MCF 10A (cell line): ENCODE measurements at regions not wholly inside any gene's neighbourhood (a gene's known extent, or its start where the extent isn't known, plus 50 kb on each side); places are given as distances from the start of the nearest gene placed in this dataset.
"Not testable (repeated sequence)": the region's sequence is repeated elsewhere in the genome, so short reads cannot be mapped to it uniquely, and the experiment has no call there.

Experiments used
- BruUV-seq: library from RNA; stranded (reverse); fragments of 400-500 nt; replicated peaks from 2 replicates; lab custom pipeline; 2021; lab: Mats Ljungman, UMichigan
- CTCF ChIA-PET: fragments of 300-600 bp; sonication (Branson Sonifier 250); formaldehyde crosslinking; extraction: SDS; loops from one replicate; lab custom pipeline; 2021; ENCODE audit warnings: antibody characterized with exemption, inconsistent platforms; lab: Yijun Ruan, JAX
- POLR2A ChIA-PET: fragments of 300-600, 350-650 bp; sonication (Branson Sonifier 250); formaldehyde crosslinking; extraction: SDS; loops from one replicate; lab custom pipeline; 2020; ENCODE audit warnings: antibody characterized with exemption, inconsistent platforms; lab: Yijun Ruan, JAX
- DNase-seq: peaks from one replicate; pipeline ENCODE4 v3.0.0-alpha.2; 2018; ENCODE audit not compliant: unreplicated experiment
- H3K27ac Mint-ChIP-seq: one replicate; pipeline ENCODE4 v1.8.0; 2022; ENCODE audit warnings: mild to moderate bottlenecking, low read depth, mixed read lengths; ENCODE audit not compliant: unreplicated experiment
- H3K27me3 Mint-ChIP-seq: one replicate; pipeline ENCODE4 v1.8.0; 2022; ENCODE audit warnings: mixed read lengths; ENCODE audit not compliant: insufficient read depth, unreplicated experiment
- H3K36me3 Mint-ChIP-seq: one replicate; pipeline ENCODE4 v1.8.0; 2022; ENCODE audit warnings: mild to moderate bottlenecking, moderate library complexity, mixed read lengths; ENCODE audit not compliant: insufficient read depth, unreplicated experiment
- H3K4me1 Mint-ChIP-seq: one replicate; pipeline ENCODE4 v1.8.0; 2022; ENCODE audit warnings: mixed read lengths; ENCODE audit not compliant: insufficient read depth, unreplicated experiment
- H3K4me3 Mint-ChIP-seq: one replicate; pipeline ENCODE4 v1.8.0; 2022; ENCODE audit warnings: mild to moderate bottlenecking, moderate library complexity, mixed read lengths; ENCODE audit not compliant: unreplicated experiment
- H3K9me3 Mint-ChIP-seq: one replicate; pipeline ENCODE4 v1.8.0; 2022; ENCODE audit warnings: mixed read lengths; ENCODE audit not compliant: unreplicated experiment
- CTCF ChIP-seq: fragments of 200-600 bp; IDR thresholded peaks from one replicate; pipeline ENCODE4 v1.8.0; 2022; ENCODE audit warnings: antibody characterized with exemption, mild to moderate bottlenecking; ENCODE audit not compliant: unreplicated experiment
- intact Hi-C: fragments of 100-400 bp; cut with micrococcal nuclease; formaldehyde crosslinking; loops from 2 replicates; pipeline ENCODE4 v1.14.1; 2022

GRCh38 chr4:131002132-131002531, 1906.2 kb downstream of the C4orf33 start:
- no peak for DNase-seq
- Mint-ChIP-seq H3K4me3 (no peak overlapping the region), H3K27me3 (no peaks in the 10 kb centered on the region), H3K36me3 (no peaks in the 10 kb centered on the region), H3K4me1 (peaks cover 6% of the 10 kb centered on the region), H3K27ac (no peak overlapping the region), H3K9me3 (no peaks in the 10 kb centered on the region)
- ChIA-PET CTCF (interaction anchor here (0.6 kb wide), 2 partner anchors 16 to 730 kb away, joined by 3 to 5 read pairs; no protein-coding TSS in a partner anchor), POLR2A (no interaction called here)
- no peak for TF ChIP-seq CTCF
- intact Hi-C loops: no loop called here
- BruUV-seq: no TSS peak

GRCh38 chr4:131006388-131006787, 1910.4 kb downstream of the C4orf33 start:
- H3K4me3 Mint-ChIP-seq: no peak overlapping the region
- TF ChIP-seq CTCF: no peak
- H3K9me3 Mint-ChIP-seq: no peaks in the 10 kb centered on the region
- H3K27me3 Mint-ChIP-seq: no peaks in the 10 kb centered on the region
- peaks cover under 1% of the 10 kb centered on the region for H3K4me1 Mint-ChIP-seq
- H3K27ac Mint-ChIP-seq: no peak overlapping the region
- no peaks in the 10 kb centered on the region for H3K36me3 Mint-ChIP-seq
- CTCF ChIA-PET: interaction anchor here (0.6 kb wide), 1 partner anchor 43 kb away, joined by 3 read pairs; no protein-coding TSS in a partner anchor
- intact Hi-C loops: no loop called here
- DNase-seq: no peak
- BruUV-seq: no TSS peak
- POLR2A ChIA-PET: no interaction called here

GRCh38 chr4:131011961-131012360, 1916.0 kb downstream of the C4orf33 start:
- H3K36me3 Mint-ChIP-seq, H3K27me3 Mint-ChIP-seq, CTCF ChIA-PET, intact Hi-C loops, DNase-seq, POLR2A ChIA-PET, H3K4me3 Mint-ChIP-seq, BruUV-seq, H3K4me1 Mint-ChIP-seq, H3K9me3 Mint-ChIP-seq, H3K27ac Mint-ChIP-seq: not testable (repeated sequence)

- Mint-ChIP-seq H3K4me1 (no peaks in the 10 kb centered on the region), H3K36me3 (no peaks in the 10 kb centered on the region), H3K27ac (no peak overlapping the region), H3K9me3 (no peaks in the 10 kb centered on the region), H3K4me3 (no peak overlapping the region), H3K27me3 (no peaks in the 10 kb centered on the region)
- intact Hi-C loops: no loop called here
- no peak for DNase-seq
- BruUV-seq: no TSS peak
- POLR2A ChIA-PET: no interaction called here
- TF ChIP-seq CTCF: no peak
- CTCF ChIA-PET: no interaction called here
These were observed 1917.3 kb downstream of the C4orf33 start for GRCh38 chr4:131013226-131013625.

GRCh38 chr4:131026771-131027170, 1930.8 kb downstream of the C4orf33 start:
- Mint-ChIP-seq H3K27me3 (no peaks in the 10 kb centered on the region), H3K9me3 (no peaks in the 10 kb centered on the region), H3K27ac (no peak overlapping the region), H3K36me3 (no peaks in the 10 kb centered on the region), H3K4me1 (no peaks in the 10 kb centered on the region), H3K4me3 (no peak overlapping the region)
- intact Hi-C loops: no loop called here
- no peak for DNase-seq
- CTCF ChIA-PET: no interaction called here
- TF ChIP-seq CTCF: no peak
- POLR2A ChIA-PET: no interaction called here
- BruUV-seq: no TSS peak
